ENCODE measurements at regions not wholly inside any gene's neighbourhood (a gene's known extent, or its start where the extent isn't known, plus 50 kb on each side); places are given as distances from the start of the nearest gene placed in this dataset.
A peak's percentile ranks its signal among the peaks of the same experiment; 100 is the strongest.
"Not testable (repeated sequence)": the region's sequence is repeated elsewhere in the genome, so short reads cannot be mapped to it uniquely, and the experiment has no call there.

DNA sequence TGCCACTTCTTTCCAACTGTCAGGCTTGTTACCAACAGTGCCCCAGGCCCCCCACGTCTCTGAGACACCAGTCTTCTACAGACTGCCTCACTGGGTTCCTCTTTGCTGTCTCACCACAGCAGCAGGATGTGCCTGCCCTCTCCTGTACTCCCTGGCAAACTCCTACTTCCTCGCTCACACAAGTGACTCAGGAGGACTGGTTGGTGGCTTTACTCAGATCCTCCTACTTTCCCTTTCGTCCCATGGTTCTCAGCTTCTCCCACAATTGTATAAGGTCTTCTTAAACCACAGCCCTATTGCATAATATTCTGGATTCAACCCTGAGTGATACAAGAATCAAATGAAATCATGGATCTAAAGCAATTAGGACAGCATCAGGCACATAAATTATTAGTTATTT, 246.6 kb upstream of the PROK2 start:
- DNase-seq, result peak; percentile 82 to 95 (median 92)
- Mint-ChIP-seq H3K4me3 (peak overlapping the region; percentile 28 to 59), H3K4me1 (peaks cover 51% of the 10 kb centered on the region), H3K27ac (peak overlapping the region; percentile 79 to 93 (median 89)), H3K27me3 (ENCODE audit: low read depth in 3 of 3) (peaks cover 0 to 3% (median 3%) of the 10 kb centered on the region in 3 donors), H3K9me3 (peaks cover 4 to 8% (median 6%) of the 10 kb centered on the region in 7 donors), H3K36me3 (peaks cover 8% of the 10 kb centered on the region in 2 donors)
- H3K4me1 ChIP-seq (ENCODE audit: control insufficient read depth in 1 of 2, insufficient read depth in 2 of 2, low read length in 2 of 2), result peaks cover 48 to 53% of the 10 kb centered on the region in 2 donors
- no peak overlapping the region for H2AFZ ChIP-seq (ENCODE audit: insufficient read depth, low read depth, low read length, poor library complexity, severe bottlenecking)
- no peaks in the 10 kb centered on the region for H3K36me3 ChIP-seq (replicated peaks in 1 of 2; ENCODE audit: control insufficient read depth in 1 of 2, insufficient read depth in 2 of 2, low read length in 2 of 2)
- H3K4me3 ChIP-seq (replicated peaks in 1 of 3; ENCODE audit: low read depth in 2 of 3, low read length in 3 of 3), result peak overlapping the region in 1 of 3 experiments; percentile 6
- H3K9me3 ChIP-seq (replicated peaks in 1 of 2; ENCODE audit: control insufficient read depth in 1 of 2, insufficient read depth in 1 of 2, low read length in 2 of 2), result no peaks in the 10 kb centered on the region
- H3K79me2 ChIP-seq (ENCODE audit: insufficient read depth, low read length), result no peaks in the 10 kb centered on the region
- 0% methylated on average over 3 of the region's 3 CpGs for WGBS (ENCODE audit: insufficient coverage)
- intact Hi-C loops (cut with micrococcal nuclease), result loop anchor here (5.0 kb wide), 3 partner anchors 49 to 71 kb away; no protein-coding TSS in a partner anchor
- TF ChIP-seq, protein P1, sequence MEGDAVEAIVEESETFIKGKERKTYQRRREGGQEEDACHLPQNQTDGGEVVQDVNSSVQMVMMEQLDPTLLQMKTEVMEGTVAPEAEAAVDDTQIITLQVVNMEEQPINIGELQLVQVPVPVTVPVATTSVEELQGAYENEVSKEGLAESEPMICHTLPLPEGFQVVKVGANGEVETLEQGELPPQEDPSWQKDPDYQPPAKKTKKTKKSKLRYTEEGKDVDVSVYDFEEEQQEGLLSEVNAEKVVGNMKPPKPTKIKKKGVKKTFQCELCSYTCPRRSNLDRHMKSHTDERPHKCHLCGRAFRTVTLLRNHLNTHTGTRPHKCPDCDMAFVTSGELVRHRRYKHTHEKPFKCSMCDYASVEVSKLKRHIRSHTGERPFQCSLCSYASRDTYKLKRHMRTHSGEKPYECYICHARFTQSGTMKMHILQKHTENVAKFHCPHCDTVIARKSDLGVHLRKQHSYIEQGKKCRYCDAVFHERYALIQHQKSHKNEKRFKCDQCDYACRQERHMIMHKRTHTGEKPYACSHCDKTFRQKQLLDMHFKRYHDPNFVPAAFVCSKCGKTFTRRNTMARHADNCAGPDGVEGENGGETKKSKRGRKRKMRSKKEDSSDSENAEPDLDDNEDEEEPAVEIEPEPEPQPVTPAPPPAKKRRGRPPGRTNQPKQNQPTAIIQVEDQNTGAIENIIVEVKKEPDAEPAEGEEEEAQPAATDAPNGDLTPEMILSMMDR (IDR thresholded peaks at IDR 0.05), result peak; percentile 35
- no peaks in the 10 kb centered on the region for H3K27me3 ChIP-seq (ENCODE audit: control insufficient read depth in 2 of 2, insufficient read depth in 2 of 2, low read length in 2 of 2)
- peak overlapping the region; percentile 36 for H3K4me2 ChIP-seq (replicated peaks; ENCODE audit: extremely low read depth, low read length, poor library complexity, severe bottlenecking)
- no peaks in the 10 kb centered on the region for H4K20me1 ChIP-seq (ENCODE audit: insufficient read depth, low read length)
- H3K9ac ChIP-seq (ENCODE audit: insufficient read depth, low read length, poor library complexity, severe bottlenecking), result no peak overlapping the region
- peak overlapping the region in 1 of 2 donors; percentile 50 for H3K27ac ChIP-seq (ENCODE audit: low read depth in 1 of 2, low read length in 2 of 2)

DNA sequence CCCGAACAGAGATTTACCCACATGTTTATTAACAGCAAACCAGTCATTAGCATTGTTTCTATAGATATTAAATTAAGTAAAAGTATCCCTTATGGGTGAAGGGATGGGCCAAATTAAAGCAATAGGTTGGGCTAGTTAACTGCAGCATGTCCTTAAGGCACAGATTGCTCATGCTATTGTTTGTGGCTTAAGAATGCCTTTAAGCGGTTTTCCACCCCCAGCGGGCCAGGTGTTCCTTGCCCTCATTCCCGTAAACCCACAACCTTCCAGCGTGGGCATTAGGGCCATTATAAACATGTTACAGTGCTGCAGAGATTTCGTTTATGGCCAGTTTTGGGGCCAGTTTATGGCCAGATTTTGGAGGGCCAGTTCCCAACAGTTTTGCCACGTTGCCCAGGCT, 245.3 kb upstream of the PROK2 start:
- not testable (repeated sequence) for H3K9me3 Mint-ChIP-seq; H3K27me3 Mint-ChIP-seq (ENCODE audit: low read depth in 3 of 3); H3K9ac ChIP-seq (ENCODE audit: insufficient read depth, low read length, poor library complexity, severe bottlenecking); H3K36me3 ChIP-seq (replicated peaks in 1 of 2; ENCODE audit: control insufficient read depth in 1 of 2, insufficient read depth in 2 of 2, low read length in 2 of 2); H3K9me3 ChIP-seq (replicated peaks in 1 of 2; ENCODE audit: control insufficient read depth in 1 of 2, insufficient read depth in 1 of 2, low read length in 2 of 2); H3K4me3 ChIP-seq (replicated peaks in 1 of 3; ENCODE audit: low read depth in 2 of 3, low read length in 3 of 3); H3K79me2 ChIP-seq (ENCODE audit: insufficient read depth, low read length); H3K4me3 Mint-ChIP-seq; DNase-seq; H3K4me2 ChIP-seq (replicated peaks; ENCODE audit: extremely low read depth, low read length, poor library complexity, severe bottlenecking); H3K36me3 Mint-ChIP-seq; H2AFZ ChIP-seq (ENCODE audit: insufficient read depth, low read depth, low read length, poor library complexity, severe bottlenecking); H4K20me1 ChIP-seq (ENCODE audit: insufficient read depth, low read length); H3K27ac ChIP-seq (ENCODE audit: low read depth in 1 of 2, low read length in 2 of 2); H3K27me3 ChIP-seq (ENCODE audit: control insufficient read depth in 2 of 2, insufficient read depth in 2 of 2, low read length in 2 of 2)
- peak overlapping the region in 1 of 7 donors; percentile 20 for H3K27ac Mint-ChIP-seq
- H3K4me1 ChIP-seq (ENCODE audit: control insufficient read depth in 1 of 2, insufficient read depth in 2 of 2, low read length in 2 of 2), result peaks cover 46 to 48% of the 10 kb centered on the region in 2 donors
- intact Hi-C loops (cut with micrococcal nuclease), result loop anchor here (5.0 kb wide), 3 partner anchors 48 to 72 kb away; no protein-coding TSS in a partner anchor
- peaks cover 45% of the 10 kb centered on the region for H3K4me1 Mint-ChIP-seq
- 89% methylated on average over 5 of the region's 7 CpGs for WGBS (ENCODE audit: insufficient coverage)

DNA sequence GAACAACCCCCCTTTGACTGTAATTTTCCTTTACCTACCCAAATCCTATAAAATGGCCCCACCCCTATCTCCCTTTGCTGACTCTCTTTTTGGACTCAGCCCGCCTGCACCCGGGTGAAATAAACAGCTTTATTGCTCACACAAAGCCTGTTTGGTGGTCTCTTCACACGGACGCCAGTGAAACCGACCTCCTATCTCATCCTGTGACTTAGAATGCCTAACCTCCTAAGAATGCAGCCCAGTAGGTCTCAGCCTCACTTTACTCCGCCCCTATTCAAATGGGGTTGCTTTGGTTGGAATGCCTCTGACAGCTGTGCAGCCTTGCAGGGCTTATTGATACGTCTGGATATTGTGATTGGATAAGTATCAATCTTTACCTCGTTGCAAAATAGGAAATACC, 243.8 kb upstream of the PROK2 start:
- H3K9me3 ChIP-seq (replicated peaks in 1 of 2; ENCODE audit: control insufficient read depth in 1 of 2, insufficient read depth in 1 of 2, low read length in 2 of 2); H3K4me3 ChIP-seq (replicated peaks in 1 of 3; ENCODE audit: low read depth in 2 of 3, low read length in 3 of 3); H3K4me3 Mint-ChIP-seq; H3K27me3 Mint-ChIP-seq (ENCODE audit: low read depth in 3 of 3); H3K27ac Mint-ChIP-seq; H2AFZ ChIP-seq (ENCODE audit: insufficient read depth, low read depth, low read length, poor library complexity, severe bottlenecking); H3K27me3 ChIP-seq (ENCODE audit: control insufficient read depth in 2 of 2, insufficient read depth in 2 of 2, low read length in 2 of 2); H3K9ac ChIP-seq (ENCODE audit: insufficient read depth, low read length, poor library complexity, severe bottlenecking); H3K79me2 ChIP-seq (ENCODE audit: insufficient read depth, low read length); H3K36me3 ChIP-seq (replicated peaks in 1 of 2; ENCODE audit: control insufficient read depth in 1 of 2, insufficient read depth in 2 of 2, low read length in 2 of 2); H3K27ac ChIP-seq (ENCODE audit: low read depth in 1 of 2, low read length in 2 of 2); H4K20me1 ChIP-seq (ENCODE audit: insufficient read depth, low read length); DNase-seq; H3K4me2 ChIP-seq (replicated peaks; ENCODE audit: extremely low read depth, low read length, poor library complexity, severe bottlenecking); intact Hi-C loops (cut with micrococcal nuclease); H3K9me3 Mint-ChIP-seq; H3K36me3 Mint-ChIP-seq: not testable (repeated sequence)
- peaks cover 33% of the 10 kb centered on the region for H3K4me1 Mint-ChIP-seq
- peaks cover 32 to 33% of the 10 kb centered on the region in 2 donors for H3K4me1 ChIP-seq (ENCODE audit: control insufficient read depth in 1 of 2, insufficient read depth in 2 of 2, low read length in 2 of 2)
- WGBS (ENCODE audit: insufficient coverage), result 96% methylated on average over 4 of the region's 8 CpGs

DNA sequence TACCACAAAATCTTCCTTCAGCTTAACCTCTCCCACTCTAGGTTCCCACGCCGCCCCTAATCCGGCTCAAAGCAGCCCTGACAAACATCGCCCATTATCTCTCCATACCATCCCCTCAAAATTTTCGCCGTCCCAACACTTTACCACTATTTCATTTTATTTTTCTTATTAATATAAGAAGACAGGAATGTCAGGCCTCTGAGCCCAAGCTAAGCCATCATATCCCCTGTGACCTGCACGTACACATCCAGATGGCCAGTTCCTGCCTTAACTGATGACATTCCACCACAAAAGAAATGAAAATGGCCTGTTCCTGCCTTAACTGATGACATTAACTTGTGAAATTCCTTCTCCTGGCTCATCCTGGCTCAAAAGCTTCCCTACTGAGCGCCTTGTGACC, 243.4 kb upstream of the PROK2 start:
- peaks cover 28% of the 10 kb centered on the region in 2 donors for H3K4me1 ChIP-seq (ENCODE audit: control insufficient read depth in 1 of 2, insufficient read depth in 2 of 2, low read length in 2 of 2)
- H3K36me3 ChIP-seq (replicated peaks in 1 of 2; ENCODE audit: control insufficient read depth in 1 of 2, insufficient read depth in 2 of 2, low read length in 2 of 2); H3K4me2 ChIP-seq (replicated peaks; ENCODE audit: extremely low read depth, low read length, poor library complexity, severe bottlenecking); H3K9me3 ChIP-seq (replicated peaks in 1 of 2; ENCODE audit: control insufficient read depth in 1 of 2, insufficient read depth in 1 of 2, low read length in 2 of 2); H3K36me3 Mint-ChIP-seq; intact Hi-C loops (cut with micrococcal nuclease); H3K27me3 Mint-ChIP-seq (ENCODE audit: low read depth in 3 of 3); H3K4me3 Mint-ChIP-seq; H3K27ac Mint-ChIP-seq; H3K79me2 ChIP-seq (ENCODE audit: insufficient read depth, low read length); H2AFZ ChIP-seq (ENCODE audit: insufficient read depth, low read depth, low read length, poor library complexity, severe bottlenecking); H4K20me1 ChIP-seq (ENCODE audit: insufficient read depth, low read length); H3K27me3 ChIP-seq (ENCODE audit: control insufficient read depth in 2 of 2, insufficient read depth in 2 of 2, low read length in 2 of 2); H3K9me3 Mint-ChIP-seq; H3K27ac ChIP-seq (ENCODE audit: low read depth in 1 of 2, low read length in 2 of 2); DNase-seq; H3K4me3 ChIP-seq (replicated peaks in 1 of 3; ENCODE audit: low read depth in 2 of 3, low read length in 3 of 3); H3K9ac ChIP-seq (ENCODE audit: insufficient read depth, low read length, poor library complexity, severe bottlenecking): not testable (repeated sequence)
- peaks cover 29% of the 10 kb centered on the region for H3K4me1 Mint-ChIP-seq
- 100% methylated on average over 4 of the region's 8 CpGs for WGBS (ENCODE audit: insufficient coverage)
